PC-3 (cell line): ENCODE measurements at regions not wholly inside any gene's neighbourhood (a gene's known extent, or its start where the extent isn't known, plus 50 kb on each side); places are given as distances from the start of the nearest gene placed in this dataset.

Experiments
- ATAC-seq: fragments of 200-7000 bp; cut with Tn5 transposase; 2 replicates; pipeline ENCODE4 v1.9.1; 2020; ENCODE audit warnings: mild to moderate bottlenecking, moderate library complexity
- BruUV-seq: library from RNA; stranded (reverse); fragments of 400-500 nt; replicated peaks from 2 replicates; lab custom pipeline; 2021; lab: Mats Ljungman, UMichigan
- CTCF ChIA-PET: fragments of 300-600 bp; sonication (Branson Sonifier 250); formaldehyde crosslinking; loops from one replicate; lab custom pipeline; 2022; ENCODE audit warnings: antibody characterized with exemption; lab: Charles Lee
- POLR2A ChIA-PET: fragments of 300-600 bp; sonication (Branson Sonifier 250); formaldehyde crosslinking; loops from one replicate; lab custom pipeline; 2022; ENCODE audit warnings: antibody characterized with exemption; ENCODE audit not compliant: unreplicated experiment; lab: Charles Lee
- DNase-seq: peaks from one replicate; pipeline ENCODE4 v3.0.0-alpha.2; 2015
- H2AFZ ChIP-seq: fragments of 300-600 bp; sonication (generic); 2 replicates; pipeline ENCODE4 v1.6.0; 2016; ENCODE audit warnings: antibody characterized with exemption, low read length
- H3F3A ChIP-seq: fragments of 300-600 bp; sonication (generic); one replicate; pipeline ENCODE4 v1.6.0; 2017; ENCODE audit warnings: antibody characterized with exemption, low read length, control low read depth, mild to moderate bottlenecking; ENCODE audit not compliant: unreplicated experiment
- H3K27ac ChIP-seq: fragments of 300-600 bp; sonication (generic); 2 replicates; pipeline ENCODE4 v1.5.1; 2016; ENCODE audit warnings: mild to moderate bottlenecking, low read length
- H3K27me3 ChIP-seq: fragments of 300-600 bp; sonication (generic); 2 replicates; pipeline ENCODE4 v1.6.1; 2016; ENCODE audit warnings: low read length, mixed read lengths
- H3K36me3 ChIP-seq: fragments of 300-600 bp; sonication (generic); 2 replicates; pipeline ENCODE4 v1.6.1; 2016; ENCODE audit warnings: low read depth, mixed run types, low read length, mixed read lengths
- H3K4me1 ChIP-seq: fragments of 300-600 bp; sonication (generic); 2 replicates; pipeline ENCODE4 v1.5.1; 2016; ENCODE audit warnings: low read length; ENCODE audit not compliant: insufficient read depth
- H3K4me2 ChIP-seq: fragments of 300-600 bp; sonication (generic); 2 replicates; pipeline ENCODE4 v1.6.0; 2016; ENCODE audit warnings: low read length
- H3K4me3 ChIP-seq: fragments of 300-600 bp; sonication (generic); 2 replicates; pipeline ENCODE4 v1.5.1; 2016; ENCODE audit warnings: mild to moderate bottlenecking, low read length, mixed read lengths
- H3K79me2 ChIP-seq: fragments of 300-600 bp; sonication (generic); 2 replicates; pipeline ENCODE4 v1.6.1; 2017; ENCODE audit warnings: low read length, mixed read lengths
- H3K9ac ChIP-seq: fragments of 300-600 bp; sonication (generic); 2 replicates; pipeline ENCODE4 v1.6.0; 2016; ENCODE audit warnings: mild to moderate bottlenecking, low read length
- H3K9me2 ChIP-seq: fragments of 300-600 bp; sonication (generic); replicated peaks from 2 replicates; pipeline ENCODE4 v1.6.1; 2016; ENCODE audit warnings: mixed run types, low read length, mixed read lengths
- H3K9me3 ChIP-seq: fragments of 300-600 bp; sonication (generic); 2 replicates; pipeline ENCODE4 v1.6.1; 2016; ENCODE audit warnings: low read length, mixed read lengths
- H4K20me1 ChIP-seq: fragments of 300-600 bp; sonication (generic); 2 replicates; pipeline ENCODE4 v1.6.1; 2016; ENCODE audit warnings: low read length, mixed read lengths
- EZH2 ChIP-seq: fragments of 300-600 bp; sonication (generic); IDR thresholded peaks from one replicate; pipeline ENCODE4 v1.6.1; 2017; ENCODE audit warnings: antibody characterized with exemption, mild to moderate bottlenecking, low read length; ENCODE audit not compliant: unreplicated experiment
- EZH2phosphoT487 ChIP-seq: fragments of 300-600 bp; sonication (generic); IDR thresholded peaks from 2 replicates; pipeline ENCODE4 v1.6.1; 2018; ENCODE audit warnings: mild to moderate bottlenecking, antibody characterized with exemption, low read length, borderline replicate concordance
- intact Hi-C: fragments of 100-400 bp; cut with micrococcal nuclease; formaldehyde crosslinking; loops from 2 replicates; pipeline ENCODE4 v1.9.0; 2023
- TF ChIP-seq, protein P1 (sequence below): fragments of 300-600 bp; sonication (generic); conservative IDR thresholded peaks from 2 replicates; pipeline ENCODE4 v1.5.1; 2017; ENCODE audit warnings: antibody characterized with exemption, low read depth, mild to moderate bottlenecking, low read length

- H3K9me3 ChIP-seq: no peaks in the 10 kb centered on the region
- BruUV-seq: no TSS peak
- H3K4me1 ChIP-seq: no peaks in the 10 kb centered on the region
- no peaks in the 10 kb centered on the region for H3K9me2 ChIP-seq
- no peaks in the 10 kb centered on the region for H3K36me3 ChIP-seq
- no peak for DNase-seq
- H3F3A ChIP-seq: no peaks in the 10 kb centered on the region
- H4K20me1 ChIP-seq: no peaks in the 10 kb centered on the region
- H3K9ac ChIP-seq: no peak overlapping the region
- no peak overlapping the region for H3K27ac ChIP-seq
- intact Hi-C loops: no loop called here
- no peak overlapping the region for H2AFZ ChIP-seq
- H3K79me2 ChIP-seq: no peaks in the 10 kb centered on the region
- H3K4me2 ChIP-seq: no peak overlapping the region
- ATAC-seq: no peak
- ChIA-PET POLR2A (no interaction called here), CTCF (no interaction called here)
- H3K4me3 ChIP-seq: no peak overlapping the region
- no peaks in the 10 kb centered on the region for H3K27me3 ChIP-seq
- TF ChIP-seq, protein P1, sequence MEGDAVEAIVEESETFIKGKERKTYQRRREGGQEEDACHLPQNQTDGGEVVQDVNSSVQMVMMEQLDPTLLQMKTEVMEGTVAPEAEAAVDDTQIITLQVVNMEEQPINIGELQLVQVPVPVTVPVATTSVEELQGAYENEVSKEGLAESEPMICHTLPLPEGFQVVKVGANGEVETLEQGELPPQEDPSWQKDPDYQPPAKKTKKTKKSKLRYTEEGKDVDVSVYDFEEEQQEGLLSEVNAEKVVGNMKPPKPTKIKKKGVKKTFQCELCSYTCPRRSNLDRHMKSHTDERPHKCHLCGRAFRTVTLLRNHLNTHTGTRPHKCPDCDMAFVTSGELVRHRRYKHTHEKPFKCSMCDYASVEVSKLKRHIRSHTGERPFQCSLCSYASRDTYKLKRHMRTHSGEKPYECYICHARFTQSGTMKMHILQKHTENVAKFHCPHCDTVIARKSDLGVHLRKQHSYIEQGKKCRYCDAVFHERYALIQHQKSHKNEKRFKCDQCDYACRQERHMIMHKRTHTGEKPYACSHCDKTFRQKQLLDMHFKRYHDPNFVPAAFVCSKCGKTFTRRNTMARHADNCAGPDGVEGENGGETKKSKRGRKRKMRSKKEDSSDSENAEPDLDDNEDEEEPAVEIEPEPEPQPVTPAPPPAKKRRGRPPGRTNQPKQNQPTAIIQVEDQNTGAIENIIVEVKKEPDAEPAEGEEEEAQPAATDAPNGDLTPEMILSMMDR: no peak
- no peak for TF ChIP-seq EZH2
- TF ChIP-seq EZH2phosphoT487: no peak
Observed at GRCh38 chr16:17747081-17747756, 276.5 kb upstream of the XYLT1 start.

DNA sequence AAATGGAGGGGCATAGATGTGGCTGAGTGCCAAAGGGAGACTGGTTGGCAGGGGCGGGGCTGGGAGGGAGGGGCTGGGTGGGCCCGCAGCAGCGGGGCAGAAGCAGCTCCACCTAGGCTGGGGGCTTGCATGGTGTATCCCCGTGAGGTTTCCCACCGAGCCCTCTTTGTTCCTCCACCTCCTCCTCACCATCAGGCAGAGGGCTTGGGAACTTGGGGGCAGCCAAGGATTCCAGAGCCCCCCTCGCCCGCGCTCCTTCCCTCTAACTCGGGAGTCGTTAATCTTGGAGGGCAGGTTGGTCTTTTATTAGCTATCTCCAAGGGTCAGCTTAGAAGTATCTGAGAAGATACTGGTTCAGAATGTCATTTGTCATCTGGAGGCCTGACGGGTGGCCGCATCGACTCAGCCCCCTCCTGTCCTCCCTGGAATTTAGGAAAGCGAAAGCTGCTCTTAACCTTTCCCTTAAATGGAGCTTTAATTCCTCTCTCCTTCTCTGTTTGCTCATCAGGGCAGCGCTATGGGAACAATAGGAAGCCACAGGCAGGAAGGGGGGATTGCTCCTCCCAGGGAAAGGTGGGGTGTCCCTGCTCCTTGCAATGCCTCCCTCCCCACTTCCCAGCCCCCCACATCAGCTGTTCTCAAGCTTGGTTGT is 274.3 kb upstream of the XYLT1 start:
- ATAC-seq: no peak
- H2AFZ ChIP-seq: no peak overlapping the region
- H4K20me1 ChIP-seq: no peaks in the 10 kb centered on the region
- H3K36me3 ChIP-seq: no peaks in the 10 kb centered on the region
- no peaks in the 10 kb centered on the region for H3K79me2 ChIP-seq
- CTCF ChIA-PET: no interaction called here
- H3K4me2 ChIP-seq: no peak overlapping the region
- H3K27me3 ChIP-seq: no peaks in the 10 kb centered on the region
- TF ChIP-seq, protein P1: no peak
- TF ChIP-seq EZH2 (no peak), EZH2phosphoT487 (no peak)
- no peak overlapping the region for H3K9ac ChIP-seq
- no TSS peak for BruUV-seq
- H3K9me2 ChIP-seq: no peaks in the 10 kb centered on the region
- no peak overlapping the region for H3K27ac ChIP-seq
- no peak overlapping the region for H3K4me3 ChIP-seq
- H3K9me3 ChIP-seq: no peaks in the 10 kb centered on the region
- DNase-seq: no peak
- intact Hi-C loops: no loop called here
- POLR2A ChIA-PET: no interaction called here
- H3F3A ChIP-seq: no peaks in the 10 kb centered on the region
- H3K4me1 ChIP-seq: no peaks in the 10 kb centered on the region

GRCh38 chr16:17743578-17743977 is 272.8 kb upstream of the XYLT1 start:
- Histone ChIP-seq H3K4me1 (no peaks in the 10 kb centered on the region), H3K27me3 (no peaks in the 10 kb centered on the region), H3K79me2 (no peaks in the 10 kb centered on the region), H3K4me3 (no peak overlapping the region), H3K9me3 (no peaks in the 10 kb centered on the region), H2AFZ (no peak overlapping the region), H3F3A (no peaks in the 10 kb centered on the region), H3K27ac (no peak overlapping the region), H3K36me3 (no peaks in the 10 kb centered on the region), H3K9ac (no peak overlapping the region), H4K20me1 (no peaks in the 10 kb centered on the region), H3K4me2 (no peak overlapping the region), H3K9me2 (no peaks in the 10 kb centered on the region)
- ChIA-PET POLR2A (no interaction called here), CTCF (no interaction called here)
- no peak for ATAC-seq
- BruUV-seq: no TSS peak
- TF ChIP-seq, protein P1: no peak
- no peak for TF ChIP-seq EZH2phosphoT487
- TF ChIP-seq EZH2: no peak
- DNase-seq: no peak
- intact Hi-C loops: no loop called here
